ENCODE measurements at regions not wholly inside any gene's neighbourhood (a gene's known extent, or its start where the extent isn't known, plus 50 kb on each side); places are given as distances from the start of the nearest gene placed in this dataset.
"Not testable (repeated sequence)": the region's sequence is repeated elsewhere in the genome, so short reads cannot be mapped to it uniquely, and the experiment has no call there.

GRCh38 chr1:146459308-146459707 is 230.5 kb upstream of the NOTCH2NLA start:
- DNase-seq (ENCODE audit: extremely low spot score, insufficient read length, low read depth); FAIRE-seq: not testable (repeated sequence)

GRCh38 chr1:146448877-146449246 is 220.0 kb upstream of the NOTCH2NLA start:
- not testable (repeated sequence) for DNase-seq (ENCODE audit: extremely low spot score, insufficient read length, low read depth); FAIRE-seq

GRCh38 chr1:146448212-146448876 is 219.5 kb upstream of the NOTCH2NLA start:
- not testable (repeated sequence) for DNase-seq (ENCODE audit: extremely low spot score, insufficient read length, low read depth); FAIRE-seq

- not testable (repeated sequence) for DNase-seq (ENCODE audit: extremely low spot score, insufficient read length, low read depth); FAIRE-seq
Observed at GRCh38 chr1:146443871-146444222, 215.0 kb upstream of the NOTCH2NLA start.

GRCh38 chr1:146443088-146443870 is 214.5 kb upstream of the NOTCH2NLA start:
- DNase-seq (ENCODE audit: extremely low spot score, insufficient read length, low read depth); FAIRE-seq: not testable (repeated sequence)

GRCh38 chr1:146438543-146438942 is 209.7 kb upstream of the NOTCH2NLA start:
- not testable (repeated sequence) for FAIRE-seq; DNase-seq (ENCODE audit: extremely low spot score, insufficient read length, low read depth)

- DNase-seq (ENCODE audit: extremely low spot score, insufficient read length, low read depth); FAIRE-seq: not testable (repeated sequence)
Observed at GRCh38 chr1:146416642-146417041, 187.8 kb upstream of the NOTCH2NLA start.

GRCh38 chr1:146415017-146415416 is 186.2 kb upstream of the NOTCH2NLA start:
- FAIRE-seq = not testable (repeated sequence)

GRCh38 chr1:146413911-146414310 is 185.1 kb upstream of the NOTCH2NLA start:
- FAIRE-seq; DNase-seq (ENCODE audit: extremely low spot score, insufficient read length, low read depth): not testable (repeated sequence)

More at GRCh38 chr1:146415017-146415416, 186.2 kb upstream of the NOTCH2NLA start:
- DNase-seq (ENCODE audit: extremely low spot score, insufficient read length, low read depth) = not testable (repeated sequence)

GRCh38 chr1:146411923-146412322 is 183.1 kb upstream of the NOTCH2NLA start:
- FAIRE-seq; DNase-seq (ENCODE audit: extremely low spot score, insufficient read length, low read depth): not testable (repeated sequence)

- DNase-seq (ENCODE audit: extremely low spot score, insufficient read length, low read depth); FAIRE-seq: not testable (repeated sequence)
Observed at GRCh38 chr1:146409817-146410441, 181.1 kb upstream of the NOTCH2NLA start.

- not testable (repeated sequence) for DNase-seq (ENCODE audit: extremely low spot score, insufficient read length, low read depth); FAIRE-seq
Observed at GRCh38 chr1:146409116-146409801, 180.4 kb upstream of the NOTCH2NLA start.

GRCh38 chr1:146401281-146401825 is 172.5 kb upstream of the NOTCH2NLA start:
- not testable (repeated sequence) for DNase-seq (ENCODE audit: extremely low spot score, insufficient read length, low read depth); FAIRE-seq

- FAIRE-seq; DNase-seq (ENCODE audit: extremely low spot score, insufficient read length, low read depth): not testable (repeated sequence)
Observed at GRCh38 chr1:146400173-146401121, 171.6 kb upstream of the NOTCH2NLA start.

GRCh38 chr1:146399225-146399624 is 170.4 kb upstream of the NOTCH2NLA start:
- FAIRE-seq; DNase-seq (ENCODE audit: extremely low spot score, insufficient read length, low read depth): not testable (repeated sequence)

GRCh38 chr1:146396801-146397200 is 168.0 kb upstream of the NOTCH2NLA start:
- FAIRE-seq = not testable (repeated sequence)

GRCh38 chr1:146396242-146396641 is 167.4 kb upstream of the NOTCH2NLA start:
- not testable (repeated sequence) for FAIRE-seq; DNase-seq (ENCODE audit: extremely low spot score, insufficient read length, low read depth)

More at GRCh38 chr1:146396801-146397200, 168.0 kb upstream of the NOTCH2NLA start:
- not testable (repeated sequence) for DNase-seq (ENCODE audit: extremely low spot score, insufficient read length, low read depth)

- DNase-seq (ENCODE audit: extremely low spot score, insufficient read length, low read depth); FAIRE-seq: not testable (repeated sequence)
Observed at GRCh38 chr1:146393796-146394195, 165.0 kb upstream of the NOTCH2NLA start.
